ENCODE measurements at regions not wholly inside any gene's neighbourhood (a gene's known extent, or its start where the extent isn't known, plus 50 kb on each side); places are given as distances from the start of the nearest gene placed in this dataset.

GRCh38 chr15:87589134-87589533 is 667.4 kb downstream of the NTRK3 start (continued):
- TF ChIP-seq CHD7 (IDR thresholded peaks at IDR 0.05; ENCODE audit: insufficient replicate concordance, low read length) = no peak
